Loucy (cell line): ENCODE measurements at regions not wholly inside any gene's neighbourhood (a gene's known extent, or its start where the extent isn't known, plus 50 kb on each side); places are given as distances from the start of the nearest gene placed in this dataset.

ENCODE experiments used
- CTCF ChIP-seq: fragments of 200-600 bp; sonication (generic); conservative IDR thresholded peaks from 2 replicates; pipeline ENCODE4 v1.5.1; 2014; ENCODE audit warnings: mild to moderate bottlenecking, antibody characterized with exemption, low read length
- EZH2phosphoT487 ChIP-seq: fragments of 200-600 bp; IDR thresholded peaks from 2 replicates; pipeline ENCODE4 v1.6.1; 2018; ENCODE audit warnings: antibody characterized with exemption, mild to moderate bottlenecking, moderate library complexity, borderline replicate concordance

- TF ChIP-seq EZH2phosphoT487 (no peak), CTCF (no peak)
Measured at GRCh38 chr12:69085852-69086251, 152.9 kb upstream of the CPM start.
